Upper lobe of left lung (tissue), 4 donors: ENCODE measurements at regions not wholly inside any gene's neighbourhood (a gene's known extent, or its start where the extent isn't known, plus 50 kb on each side); places are given as distances from the start of the nearest gene placed in this dataset.

Source experiments
- EP300 ChIP-seq, 4 donors: sonication (generic); formaldehyde crosslinking; IDR thresholded peaks; one replicate each; pipeline ENCODE4 v1.5.1; 2017; ENCODE audit warnings: antibody characterized with exemption in 4 of 4, control low read depth in 2 of 4
- POLR2A ChIP-seq, 4 donors: fragments of 450-650 bp; IDR thresholded peaks; one replicate each; pipeline ENCODE4 v1.5.1; 2016 to 2017; ENCODE audit warnings: antibody characterized with exemption in 4 of 4, mild to moderate bottlenecking in 2 of 4
- POLR2AphosphoS5 ChIP-seq, 2 donors: sonication (generic); formaldehyde crosslinking; IDR thresholded peaks; one replicate each; pipeline ENCODE4 v1.5.1; 2017; ENCODE audit warnings: antibody characterized with exemption in 2 of 2
- TF ChIP-seq, protein P1 (sequence below), 6 experiments: fragments of 450-650 bp in 4 of 6; fragments of 200-600 bp in 2 of 6; sonication (generic) in 2 of 6; IDR thresholded peaks; one replicate each; pipeline ENCODE4 v1.5.1; 2016 to 2019; ENCODE audit warnings: antibody characterized with exemption in 6 of 6

DNA sequence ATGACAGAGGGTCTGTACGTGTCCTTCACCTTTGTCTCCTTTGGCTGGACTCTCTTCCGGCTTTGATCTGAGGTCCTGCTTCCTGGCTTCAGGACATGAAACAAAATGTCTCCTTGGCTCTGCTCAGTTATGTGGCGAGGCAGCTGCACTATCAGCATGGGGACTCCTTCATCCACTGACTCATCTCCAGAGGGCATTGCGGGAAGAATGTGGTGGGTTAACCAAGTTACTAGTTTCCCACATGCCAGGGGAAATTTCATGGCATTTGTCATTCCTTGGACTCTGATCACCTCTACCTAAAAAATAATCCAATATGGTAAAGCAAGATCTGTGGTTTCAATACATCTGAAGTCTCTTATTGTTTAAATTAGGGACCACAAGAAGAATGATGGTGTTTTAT lies 259.7 kb downstream of the MED10 start:
- TF ChIP-seq POLR2AphosphoS5 (IDR thresholded peaks at IDR 0.05), result no peak
- TF ChIP-seq POLR2A (IDR thresholded peaks at IDR 0.05), result no peak
- TF ChIP-seq, protein P1, sequence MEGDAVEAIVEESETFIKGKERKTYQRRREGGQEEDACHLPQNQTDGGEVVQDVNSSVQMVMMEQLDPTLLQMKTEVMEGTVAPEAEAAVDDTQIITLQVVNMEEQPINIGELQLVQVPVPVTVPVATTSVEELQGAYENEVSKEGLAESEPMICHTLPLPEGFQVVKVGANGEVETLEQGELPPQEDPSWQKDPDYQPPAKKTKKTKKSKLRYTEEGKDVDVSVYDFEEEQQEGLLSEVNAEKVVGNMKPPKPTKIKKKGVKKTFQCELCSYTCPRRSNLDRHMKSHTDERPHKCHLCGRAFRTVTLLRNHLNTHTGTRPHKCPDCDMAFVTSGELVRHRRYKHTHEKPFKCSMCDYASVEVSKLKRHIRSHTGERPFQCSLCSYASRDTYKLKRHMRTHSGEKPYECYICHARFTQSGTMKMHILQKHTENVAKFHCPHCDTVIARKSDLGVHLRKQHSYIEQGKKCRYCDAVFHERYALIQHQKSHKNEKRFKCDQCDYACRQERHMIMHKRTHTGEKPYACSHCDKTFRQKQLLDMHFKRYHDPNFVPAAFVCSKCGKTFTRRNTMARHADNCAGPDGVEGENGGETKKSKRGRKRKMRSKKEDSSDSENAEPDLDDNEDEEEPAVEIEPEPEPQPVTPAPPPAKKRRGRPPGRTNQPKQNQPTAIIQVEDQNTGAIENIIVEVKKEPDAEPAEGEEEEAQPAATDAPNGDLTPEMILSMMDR (IDR thresholded peaks at IDR 0.05), result no peak
- TF ChIP-seq EP300 (IDR thresholded peaks at IDR 0.05), result no peak
